GM18505 (cell line): ENCODE measurements at regions not wholly inside any gene's neighbourhood (a gene's known extent, or its start where the extent isn't known, plus 50 kb on each side); places are given as distances from the start of the nearest gene placed in this dataset.
"Not testable (repeated sequence)": the region's sequence is repeated elsewhere in the genome, so short reads cannot be mapped to it uniquely, and the experiment has no call there.

Experiments used
- ATAC-seq: cut with Tn5 transposase; IDR thresholded peaks from one replicate; pipeline ENCODE4 v1.9.1; 2021; ENCODE audit not compliant: unreplicated experiment
- POLR2A ChIP-seq: IDR thresholded peaks from 4 replicates; pipeline ENCODE4 v1.6.1; 2011; ENCODE audit warnings: borderline replicate concordance; ENCODE audit not compliant: insufficient read depth, insufficient read length; ENCODE audit errors: extremely low read depth

GRCh38 chr16:31727553-31727952 lies 146.1 kb upstream of the ZNF267 start:
- ATAC-seq = no peak
- TF ChIP-seq POLR2A = no peak

- no peak for TF ChIP-seq POLR2A
- no peak for ATAC-seq
Measured at GRCh38 chr16:31734265-31734664, 139.3 kb upstream of the ZNF267 start.

- ATAC-seq = not testable (repeated sequence)
Measured at GRCh38 chr16:31745098-31745497, 128.5 kb upstream of the ZNF267 start.

- TF ChIP-seq POLR2A = no peak
- no peak for ATAC-seq
Measured at GRCh38 chr16:31745900-31746299, 127.7 kb upstream of the ZNF267 start.

GRCh38 chr16:31754998-31755615 lies 118.5 kb upstream of the ZNF267 start:
- ATAC-seq = no peak

GRCh38 chr16:31764103-31764502 lies 109.5 kb upstream of the ZNF267 start:
- ATAC-seq = no peak
- TF ChIP-seq POLR2A = no peak

More at GRCh38 chr16:31754998-31755615, 118.5 kb upstream of the ZNF267 start:
- TF ChIP-seq POLR2A = no peak

GRCh38 chr16:31767267-31767666 lies 106.3 kb upstream of the ZNF267 start:
- no peak for ATAC-seq
- no peak for TF ChIP-seq POLR2A

GRCh38 chr16:31780342-31780741 lies 93.3 kb upstream of the ZNF267 start:
- no peak for ATAC-seq
- TF ChIP-seq POLR2A = no peak

- ATAC-seq = no peak
Measured at GRCh38 chr16:31785126-31785525, 88.5 kb upstream of the ZNF267 start.

GRCh38 chr16:31807086-31807485 lies 66.5 kb upstream of the ZNF267 start:
- ATAC-seq = no peak

More at GRCh38 chr16:31785126-31785525, 88.5 kb upstream of the ZNF267 start:
- TF ChIP-seq POLR2A = no peak

GRCh38 chr16:31810863-31811262 lies 62.7 kb upstream of the ZNF267 start:
- no peak for TF ChIP-seq POLR2A
- no peak for ATAC-seq

More at GRCh38 chr16:31807086-31807485, 66.5 kb upstream of the ZNF267 start:
- no peak for TF ChIP-seq POLR2A

GRCh38 chr16:31816141-31816540 lies 57.5 kb upstream of the ZNF267 start:
- not testable (repeated sequence) for ATAC-seq

GRCh38 chr16:31819386-31819785 lies 54.2 kb upstream of the ZNF267 start:
- no peak for ATAC-seq
- no peak for TF ChIP-seq POLR2A

- TF ChIP-seq POLR2A = no peak
- no peak for ATAC-seq
Measured at GRCh38 chr16:31819948-31820347, 53.7 kb upstream of the ZNF267 start.
